Loucy (cell line): ENCODE measurements at regions not wholly inside any gene's neighbourhood (a gene's known extent, or its start where the extent isn't known, plus 50 kb on each side); places are given as distances from the start of the nearest gene placed in this dataset.

Experiments used
- EZH2phosphoT487 ChIP-seq: fragments of 200-600 bp; IDR thresholded peaks from 2 replicates; pipeline ENCODE4 v1.6.1; 2018; ENCODE audit warnings: antibody characterized with exemption, mild to moderate bottlenecking, moderate library complexity, borderline replicate concordance
- TF ChIP-seq, protein P1 (sequence below): fragments of 200-600 bp; sonication (generic); conservative IDR thresholded peaks from 2 replicates; pipeline ENCODE4 v1.5.1; 2014; ENCODE audit warnings: mild to moderate bottlenecking, antibody characterized with exemption, low read length

DNA sequence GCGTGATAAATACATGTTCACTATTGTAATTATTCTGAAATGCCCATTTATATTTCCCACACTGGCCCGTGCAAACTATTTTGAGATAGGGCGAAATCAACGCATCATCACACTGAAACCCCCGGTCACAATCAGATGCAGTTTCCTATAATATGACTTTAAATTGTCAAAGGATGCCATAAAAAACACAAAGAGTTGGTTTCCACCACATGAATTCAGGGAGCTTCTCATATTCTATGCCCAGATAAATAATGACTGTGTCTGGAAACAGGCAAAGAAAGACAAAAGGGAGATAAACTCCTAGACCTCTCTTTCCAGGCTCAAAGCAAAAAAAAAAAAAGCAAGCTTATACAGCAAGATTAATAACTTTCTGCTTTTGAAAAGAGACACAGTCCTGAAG lies 375.8 kb upstream of the AKR1E2 start:
- TF ChIP-seq, protein P1, sequence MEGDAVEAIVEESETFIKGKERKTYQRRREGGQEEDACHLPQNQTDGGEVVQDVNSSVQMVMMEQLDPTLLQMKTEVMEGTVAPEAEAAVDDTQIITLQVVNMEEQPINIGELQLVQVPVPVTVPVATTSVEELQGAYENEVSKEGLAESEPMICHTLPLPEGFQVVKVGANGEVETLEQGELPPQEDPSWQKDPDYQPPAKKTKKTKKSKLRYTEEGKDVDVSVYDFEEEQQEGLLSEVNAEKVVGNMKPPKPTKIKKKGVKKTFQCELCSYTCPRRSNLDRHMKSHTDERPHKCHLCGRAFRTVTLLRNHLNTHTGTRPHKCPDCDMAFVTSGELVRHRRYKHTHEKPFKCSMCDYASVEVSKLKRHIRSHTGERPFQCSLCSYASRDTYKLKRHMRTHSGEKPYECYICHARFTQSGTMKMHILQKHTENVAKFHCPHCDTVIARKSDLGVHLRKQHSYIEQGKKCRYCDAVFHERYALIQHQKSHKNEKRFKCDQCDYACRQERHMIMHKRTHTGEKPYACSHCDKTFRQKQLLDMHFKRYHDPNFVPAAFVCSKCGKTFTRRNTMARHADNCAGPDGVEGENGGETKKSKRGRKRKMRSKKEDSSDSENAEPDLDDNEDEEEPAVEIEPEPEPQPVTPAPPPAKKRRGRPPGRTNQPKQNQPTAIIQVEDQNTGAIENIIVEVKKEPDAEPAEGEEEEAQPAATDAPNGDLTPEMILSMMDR, result no peak
- no peak for TF ChIP-seq EZH2phosphoT487
